Testis (tissue), 2 donors: ENCODE measurements at regions not wholly inside any gene's neighbourhood (a gene's known extent, or its start where the extent isn't known, plus 50 kb on each side); places are given as distances from the start of the nearest gene placed in this dataset.
"Not testable (repeated sequence)": the region's sequence is repeated elsewhere in the genome, so short reads cannot be mapped to it uniquely, and the experiment has no call there.

Experiments
- POLR2A ChIP-seq: fragments of 450-650 bp; IDR thresholded peaks from one replicate; pipeline ENCODE4 v1.6.1; 2017; ENCODE audit warnings: antibody characterized with exemption, mild to moderate bottlenecking, moderate library complexity
- TF ChIP-seq, protein P1 (sequence below), 3 experiments: fragments of 450-650 bp in 2 of 3; fragments of 200-600 bp in 1 of 3; sonication (generic) in 1 of 3; IDR thresholded peaks; one replicate each; pipeline ENCODE4 v1.5.1; 2016 to 2019; ENCODE audit warnings: antibody characterized with exemption in 3 of 3, mild to moderate bottlenecking in 2 of 3, moderate library complexity in 1 of 3

DNA sequence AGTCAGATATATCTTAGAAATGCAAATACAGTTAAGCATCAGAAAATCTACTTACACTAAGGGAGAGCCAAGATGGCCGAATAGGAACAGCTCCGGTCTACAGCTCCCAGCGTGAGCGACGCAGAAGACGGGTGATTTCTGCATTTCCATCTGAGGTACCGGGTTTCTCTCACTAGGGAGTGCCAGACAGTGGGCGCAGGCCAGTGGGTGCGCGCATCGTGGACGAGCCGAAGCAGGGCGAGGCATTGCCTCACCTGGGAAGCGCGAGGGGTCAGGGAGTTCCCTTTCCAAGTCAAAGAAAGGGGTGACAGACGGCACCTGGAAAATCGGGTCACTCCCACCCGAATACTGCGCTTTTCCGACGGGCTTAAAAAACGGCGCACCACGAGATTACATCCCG, 524.8 kb upstream of the ADAMTS16 start:
- TF ChIP-seq, protein P1, sequence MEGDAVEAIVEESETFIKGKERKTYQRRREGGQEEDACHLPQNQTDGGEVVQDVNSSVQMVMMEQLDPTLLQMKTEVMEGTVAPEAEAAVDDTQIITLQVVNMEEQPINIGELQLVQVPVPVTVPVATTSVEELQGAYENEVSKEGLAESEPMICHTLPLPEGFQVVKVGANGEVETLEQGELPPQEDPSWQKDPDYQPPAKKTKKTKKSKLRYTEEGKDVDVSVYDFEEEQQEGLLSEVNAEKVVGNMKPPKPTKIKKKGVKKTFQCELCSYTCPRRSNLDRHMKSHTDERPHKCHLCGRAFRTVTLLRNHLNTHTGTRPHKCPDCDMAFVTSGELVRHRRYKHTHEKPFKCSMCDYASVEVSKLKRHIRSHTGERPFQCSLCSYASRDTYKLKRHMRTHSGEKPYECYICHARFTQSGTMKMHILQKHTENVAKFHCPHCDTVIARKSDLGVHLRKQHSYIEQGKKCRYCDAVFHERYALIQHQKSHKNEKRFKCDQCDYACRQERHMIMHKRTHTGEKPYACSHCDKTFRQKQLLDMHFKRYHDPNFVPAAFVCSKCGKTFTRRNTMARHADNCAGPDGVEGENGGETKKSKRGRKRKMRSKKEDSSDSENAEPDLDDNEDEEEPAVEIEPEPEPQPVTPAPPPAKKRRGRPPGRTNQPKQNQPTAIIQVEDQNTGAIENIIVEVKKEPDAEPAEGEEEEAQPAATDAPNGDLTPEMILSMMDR (IDR thresholded peaks at IDR 0.05) = not testable (repeated sequence)
- TF ChIP-seq POLR2A = not testable (repeated sequence)
